ENCODE measurements at regions not wholly inside any gene's neighbourhood (a gene's known extent, or its start where the extent isn't known, plus 50 kb on each side); places are given as distances from the start of the nearest gene placed in this dataset.

- Histone ChIP-seq H3K27me3 (replicated peaks) (peaks cover 5% of the 10 kb centered on the region), H3K4me3 (no peak overlapping the region), H3K9me3 (replicated peaks) (no peaks in the 10 kb centered on the region), H3K36me3 (no peaks in the 10 kb centered on the region), H3K4me1 (replicated peaks) (no peaks in the 10 kb centered on the region), H3K27ac (no peak overlapping the region)
- DNase-seq (ENCODE audit: low read depth in 1 of 2, low spot score in 2 of 2), result no peak
These were observed 173.1 kb upstream of the NYAP2 start for GRCh38 chr2:225226441-225226840.

- Histone ChIP-seq H3K36me3 (no peaks in the 10 kb centered on the region), H3K27ac (no peak overlapping the region), H3K4me3 (no peak overlapping the region), H3K4me1 (replicated peaks) (no peaks in the 10 kb centered on the region), H3K27me3 (replicated peaks) (no peaks in the 10 kb centered on the region; the same call in 1 of the 2 replicates), H3K9me3 (replicated peaks) (no peaks in the 10 kb centered on the region)
- no peak for DNase-seq (ENCODE audit: low read depth in 1 of 2, low spot score in 2 of 2)
These were observed 176.2 kb upstream of the NYAP2 start for GRCh38 chr2:225223301-225223700.

GRCh38 chr2:225207471-225207870 lies 165.2 kb upstream of the DOCK10 start:
- H3K9me3 ChIP-seq (replicated peaks), result no peaks in the 10 kb centered on the region
- H3K27ac ChIP-seq, result no peak overlapping the region
- DNase-seq (ENCODE audit: low read depth in 1 of 2, low spot score in 2 of 2), result no peak
- H3K36me3 ChIP-seq, result no peaks in the 10 kb centered on the region; the same call in 1 of the 2 replicates
- H3K4me1 ChIP-seq (replicated peaks), result no peaks in the 10 kb centered on the region
- H3K27me3 ChIP-seq (replicated peaks), result peaks cover 3% of the 10 kb centered on the region; the same call in 1 of the 2 replicates
- H3K4me3 ChIP-seq, result no peak overlapping the region

GRCh38 chr2:225207043-225207442 lies 164.8 kb upstream of the DOCK10 start:
- Histone ChIP-seq H3K4me1 (replicated peaks) (no peaks in the 10 kb centered on the region), H3K27me3 (replicated peaks) (peaks cover 3% of the 10 kb centered on the region; the same call in 1 of the 2 replicates)

GRCh38 chr2:225196579-225196978 lies 154.3 kb upstream of the DOCK10 start:
- Histone ChIP-seq H3K27ac (no peak overlapping the region), H3K36me3 (no peaks in the 10 kb centered on the region), H3K27me3 (replicated peaks) (no peaks in the 10 kb centered on the region), H3K4me3 (no peak overlapping the region), H3K9me3 (replicated peaks) (no peaks in the 10 kb centered on the region), H3K4me1 (replicated peaks) (no peaks in the 10 kb centered on the region)
- no peak for DNase-seq (ENCODE audit: low read depth in 1 of 2, low spot score in 2 of 2)

More at GRCh38 chr2:225207043-225207442, 164.8 kb upstream of the DOCK10 start:
- no peak overlapping the region for H3K27ac ChIP-seq
- no peak for DNase-seq (ENCODE audit: low read depth in 1 of 2, low spot score in 2 of 2)
- no peaks in the 10 kb centered on the region for H3K9me3 ChIP-seq (replicated peaks)
- no peak overlapping the region for H3K4me3 ChIP-seq
- H3K36me3 ChIP-seq, result no peaks in the 10 kb centered on the region; the same call in 1 of the 2 replicates

- no peak for DNase-seq (ENCODE audit: low read depth in 1 of 2, low spot score in 2 of 2)
- H3K27me3 ChIP-seq (replicated peaks), result peaks cover 6% of the 10 kb centered on the region; the same call in 1 of the 2 replicates
- no peaks in the 10 kb centered on the region for H3K9me3 ChIP-seq (replicated peaks)
- no peak overlapping the region for H3K4me3 ChIP-seq
- H3K27ac ChIP-seq, result no peak overlapping the region
- no peaks in the 10 kb centered on the region for H3K36me3 ChIP-seq
- H3K4me1 ChIP-seq (replicated peaks), result no peaks in the 10 kb centered on the region
These were observed 150.6 kb upstream of the DOCK10 start for GRCh38 chr2:225192869-225193268.

- Histone ChIP-seq H3K36me3 (no peaks in the 10 kb centered on the region), H3K27me3 (replicated peaks) (peaks cover 6% of the 10 kb centered on the region; the same call in 1 of the 2 replicates), H3K9me3 (replicated peaks) (no peaks in the 10 kb centered on the region), H3K4me3 (no peak overlapping the region), H3K4me1 (replicated peaks) (no peaks in the 10 kb centered on the region), H3K27ac (no peak overlapping the region)
- DNase-seq (ENCODE audit: low read depth in 1 of 2, low spot score in 2 of 2), result no peak
These were observed 148.7 kb upstream of the DOCK10 start for GRCh38 chr2:225190987-225191386.

DNA sequence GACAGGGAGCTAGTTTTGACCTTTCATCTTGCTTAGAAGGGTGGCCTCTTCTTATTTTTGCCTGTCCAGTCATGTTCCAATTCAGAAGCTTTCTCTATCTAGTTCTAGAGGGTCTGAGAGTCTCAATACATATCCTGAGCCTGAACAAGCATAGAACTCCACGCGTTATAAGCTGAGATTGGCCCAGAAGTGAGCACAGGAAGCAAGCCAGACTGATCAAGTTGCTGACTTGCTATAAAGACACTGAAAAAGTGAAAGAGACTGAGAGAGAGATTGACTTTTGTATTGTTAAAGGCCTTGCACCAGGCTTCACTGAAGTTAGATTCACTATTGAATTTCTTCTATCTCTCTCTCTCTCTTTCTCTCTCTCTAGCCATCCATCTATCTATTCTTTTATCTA lies 142.7 kb upstream of the DOCK10 start:
- Histone ChIP-seq H3K4me3 (no peak overlapping the region), H3K4me1 (replicated peaks) (no peaks in the 10 kb centered on the region), H3K36me3 (no peaks in the 10 kb centered on the region), H3K9me3 (replicated peaks) (no peaks in the 10 kb centered on the region), H3K27ac (no peak overlapping the region), H3K27me3 (replicated peaks) (peaks cover 6% of the 10 kb centered on the region; the same call in 1 of the 2 replicates)
- DNase-seq (ENCODE audit: low read depth in 1 of 2, low spot score in 2 of 2), result no peak

GRCh38 chr2:225182126-225182525 lies 139.9 kb upstream of the DOCK10 start:
- DNase-seq (ENCODE audit: low read depth in 1 of 2, low spot score in 2 of 2), result no peak
- Histone ChIP-seq H3K27ac (no peak overlapping the region), H3K36me3 (no peaks in the 10 kb centered on the region), H3K9me3 (replicated peaks) (no peaks in the 10 kb centered on the region), H3K4me1 (replicated peaks) (no peaks in the 10 kb centered on the region), H3K4me3 (no peak overlapping the region), H3K27me3 (replicated peaks) (no peaks in the 10 kb centered on the region)

DNA sequence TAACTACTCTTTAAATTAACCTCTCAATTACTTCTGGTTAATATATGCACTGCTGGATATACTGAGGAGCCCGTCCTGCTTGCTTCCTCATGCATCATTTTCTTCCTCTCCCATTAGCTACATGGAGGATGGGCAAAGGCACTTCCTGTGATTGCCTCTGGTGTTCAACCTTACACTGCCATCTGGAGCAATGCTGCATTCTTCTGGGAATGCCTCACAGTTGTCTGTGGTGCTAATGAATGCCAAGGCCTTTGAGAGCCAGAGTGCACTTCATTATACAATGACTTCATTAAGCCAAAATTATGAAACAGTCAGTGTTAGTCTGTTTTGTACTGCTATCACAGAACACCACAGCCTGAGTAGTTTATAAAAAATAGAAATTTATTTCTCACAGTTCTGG lies 134.8 kb upstream of the DOCK10 start:
- Histone ChIP-seq H3K36me3 (no peaks in the 10 kb centered on the region), H3K9me3 (replicated peaks) (no peaks in the 10 kb centered on the region), H3K27me3 (replicated peaks) (no peaks in the 10 kb centered on the region), H3K27ac (no peak overlapping the region), H3K4me1 (replicated peaks) (no peaks in the 10 kb centered on the region), H3K4me3 (no peak overlapping the region)
- no peak for DNase-seq (ENCODE audit: low read depth in 1 of 2, low spot score in 2 of 2)

- H3K27me3 ChIP-seq (replicated peaks), result 0 out of 2 replicates have a peak, but pooled peaks cover 4% of the 10 kb centered on the region
- no peak overlapping the region for H3K27ac ChIP-seq
- H3K4me1 ChIP-seq (replicated peaks), result no peaks in the 10 kb centered on the region
- no peaks in the 10 kb centered on the region for H3K36me3 ChIP-seq
- DNase-seq (ENCODE audit: low read depth in 1 of 2, low spot score in 2 of 2), result no peak
- no peak overlapping the region for H3K4me3 ChIP-seq
- H3K9me3 ChIP-seq (replicated peaks), result no peaks in the 10 kb centered on the region
These were observed 131.6 kb upstream of the DOCK10 start for GRCh38 chr2:225173909-225174308.

DNA sequence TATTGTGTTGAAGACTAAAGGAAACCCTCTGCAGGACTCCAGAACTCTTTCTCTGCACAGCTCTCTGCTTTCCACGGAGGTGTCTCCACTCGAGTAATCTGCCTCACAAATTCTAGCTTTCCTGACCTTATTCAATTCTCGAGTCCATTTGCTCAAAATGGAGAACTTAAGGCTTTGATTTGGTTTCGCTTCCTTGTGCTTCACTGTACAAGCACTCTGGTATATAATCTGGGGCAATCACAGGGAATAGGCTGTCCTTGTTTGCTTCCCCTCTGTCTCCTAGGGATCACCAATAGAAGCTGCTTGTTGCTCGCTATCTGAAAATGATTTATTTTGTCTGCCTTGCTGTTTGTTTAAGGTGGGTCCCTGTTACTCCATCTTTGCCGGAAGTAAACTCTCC lies 129.1 kb upstream of the DOCK10 start:
- H3K4me3 ChIP-seq, result no peak overlapping the region
- DNase-seq (ENCODE audit: low read depth in 1 of 2, low spot score in 2 of 2), result no peak
- H3K27ac ChIP-seq, result no peak overlapping the region
- no peaks in the 10 kb centered on the region for H3K4me1 ChIP-seq (replicated peaks)
- H3K36me3 ChIP-seq, result no peaks in the 10 kb centered on the region
- no peaks in the 10 kb centered on the region for H3K9me3 ChIP-seq (replicated peaks)
- 0 out of 2 replicates have a peak, but pooled peaks cover 5% of the 10 kb centered on the region for H3K27me3 ChIP-seq (replicated peaks)

DNA sequence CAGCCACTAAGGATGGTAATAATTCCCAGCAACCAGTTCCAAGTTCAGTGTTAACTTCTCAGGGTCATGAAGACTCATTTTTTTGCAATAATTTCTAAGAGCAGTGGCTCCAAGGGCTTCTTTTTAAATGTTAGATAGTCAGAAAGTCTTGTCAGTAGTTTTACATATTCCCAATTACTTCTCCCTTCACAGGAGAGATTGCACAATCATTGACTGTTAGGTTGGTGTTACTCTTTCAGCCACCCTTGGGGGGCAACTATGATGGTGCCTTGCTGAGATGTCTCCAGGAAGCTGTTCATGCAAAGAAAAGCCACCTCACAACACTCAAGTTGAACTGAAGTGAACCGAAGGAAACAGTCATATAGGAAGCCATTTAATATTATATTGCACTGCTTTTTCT lies 127.9 kb upstream of the DOCK10 start:
- Histone ChIP-seq H3K9me3 (replicated peaks) (no peaks in the 10 kb centered on the region), H3K4me3 (no peak overlapping the region), H3K27ac (no peak overlapping the region), H3K4me1 (replicated peaks) (no peaks in the 10 kb centered on the region), H3K36me3 (no peaks in the 10 kb centered on the region), H3K27me3 (replicated peaks) (0 out of 2 replicates have a peak, but pooled peaks cover 5% of the 10 kb centered on the region)
- no peak for DNase-seq (ENCODE audit: low read depth in 1 of 2, low spot score in 2 of 2)

DNA sequence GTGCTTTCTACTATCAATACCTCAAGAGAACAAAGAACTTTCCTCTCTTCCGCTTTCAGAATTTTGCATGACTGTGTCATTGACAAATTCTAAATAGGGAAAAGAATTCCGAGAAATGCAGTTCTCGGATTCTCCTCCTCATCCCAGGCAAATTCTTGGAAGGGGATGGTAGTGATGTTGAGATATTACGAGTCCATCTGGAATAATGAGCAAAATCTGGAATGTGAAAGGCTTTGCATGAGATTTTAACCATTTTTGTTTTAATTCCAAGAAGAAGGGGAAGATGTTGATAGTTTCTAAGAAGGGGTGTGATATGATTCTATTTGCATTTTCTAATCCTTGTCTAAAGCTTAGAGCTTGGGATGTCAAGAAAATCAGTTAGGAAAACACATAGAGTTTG lies 127.1 kb upstream of the DOCK10 start:
- no peak overlapping the region for H3K27ac ChIP-seq
- DNase-seq (ENCODE audit: low read depth in 1 of 2, low spot score in 2 of 2), result no peak
- no peaks in the 10 kb centered on the region for H3K9me3 ChIP-seq (replicated peaks)
- H3K36me3 ChIP-seq, result no peaks in the 10 kb centered on the region
- H3K4me3 ChIP-seq, result no peak overlapping the region
- 0 out of 2 replicates have a peak, but pooled peaks cover 5% of the 10 kb centered on the region for H3K27me3 ChIP-seq (replicated peaks)
- H3K4me1 ChIP-seq (replicated peaks), result no peaks in the 10 kb centered on the region

GRCh38 chr2:225165052-225165451 lies 122.8 kb upstream of the DOCK10 start:
- Histone ChIP-seq H3K9me3 (replicated peaks) (no peaks in the 10 kb centered on the region), H3K4me1 (replicated peaks) (no peaks in the 10 kb centered on the region), H3K27me3 (replicated peaks) (0 out of 2 replicates have a peak, but pooled peaks cover 5% of the 10 kb centered on the region), H3K4me3 (no peak overlapping the region), H3K36me3 (no peaks in the 10 kb centered on the region), H3K27ac (no peak overlapping the region)
- no peak for DNase-seq (ENCODE audit: low read depth in 1 of 2, low spot score in 2 of 2)

All from SJSA1 (cell line).